HepG2 (cell line): ENCODE measurements at regions not wholly inside any gene's neighbourhood (a gene's known extent, or its start where the extent isn't known, plus 50 kb on each side); places are given as distances from the start of the nearest gene placed in this dataset.

Source experiments
- ATAC-seq: fragments of 200-7000 bp; cut with Tn5 transposase; 3 replicates; pipeline ENCODE4 v1.9.1; 2020; ENCODE audit warnings: mild to moderate bottlenecking, moderate library complexity
- BruUV-seq: library from RNA; stranded (reverse); fragments of 400-500 nt; replicated peaks from 2 replicates; lab custom pipeline; 2021; lab: Mats Ljungman, UMichigan
- CTCF ChIA-PET: fragments of 300-600 bp; formaldehyde crosslinking; extraction: SDS; loops from one replicate; lab custom pipeline; 2021; ENCODE audit warnings: low total read pairs, inconsistent platforms, low intra/inter-chr PET ratio; lab: Yijun Ruan, JAX
- POLR2A ChIA-PET: fragments of 350-600 bp; sonication (Branson Sonifier 250); formaldehyde crosslinking; loops from one replicate; lab custom pipeline; 2020; ENCODE audit warnings: antibody characterized with exemption, inconsistent platforms; lab: Yijun Ruan, JAX
- DNase-seq: peaks from one replicate; pipeline ENCODE4 v3.0.0-alpha.2; 2015; ENCODE audit warnings: low spot score
- FAIRE-seq: peaks from 3 replicates; lab custom pipeline; 2011; peaks lifted over from hg19 to GRCh38; lab: Jason Lieb, UNC
- H2AFZ ChIP-seq: one replicate; pipeline ENCODE4 v1.6.1; 2011; ENCODE audit warnings: low read length, inconsistent platforms
- H3K27ac ChIP-seq: fragments of 300-600 bp; 3 replicates; pipeline ENCODE4 v1.8.0; 2011; ENCODE audit warnings: mixed run types, mild to moderate bottlenecking, mixed read lengths, low read length, inconsistent platforms; ENCODE audit not compliant: insufficient read depth; ENCODE audit errors: extremely low read length
- H3K27me3 ChIP-seq, 2 experiments: fragments of 200-600 bp in 1 of 2; 2 replicates in 1 of 2; 3 replicates in 1 of 2; pipeline versions ENCODE4 v1.6.0 to v1.8.0; 2011; ENCODE audit warnings: low read length in 2 of 2, mild to moderate bottlenecking in 2 of 2, moderate library complexity in 2 of 2, inconsistent platforms in 1 of 2; ENCODE audit not compliant: insufficient read depth in 2 of 2, control insufficient read depth in 1 of 2
- H3K36me3 ChIP-seq, 2 experiments: fragments of 200-600 bp in 1 of 2; replicated peaks in 1 of 2; 2 replicates in 1 of 2; 3 replicates in 1 of 2; pipeline versions ENCODE4 v1.5.1 to v1.8.0; 2011; ENCODE audit warnings: low read length in 2 of 2, inconsistent platforms in 1 of 2; ENCODE audit not compliant: insufficient read depth in 2 of 2, control insufficient read depth in 1 of 2
- H3K4me1 ChIP-seq: 2 replicates; pipeline ENCODE4 v1.5.1; 2012; ENCODE audit warnings: low read length, inconsistent platforms; ENCODE audit not compliant: insufficient read depth
- H3K4me2 ChIP-seq: 2 replicates; pipeline ENCODE4 v1.6.0; 2011; ENCODE audit warnings: low read depth, low read length, inconsistent platforms
- H3K4me3 ChIP-seq, 3 experiments: fragments of 200-600 bp in 1 of 3; sonication (generic), shearing (Covaris generic) in 1 of 3; replicated peaks in 1 of 3; 2 replicates each; pipeline ENCODE4 v1.5.1; 2011 to 2016; ENCODE audit warnings: low read length in 3 of 3, inconsistent platforms in 2 of 3, low read depth in 2 of 3, mild to moderate bottlenecking in 2 of 3, control low read depth in 1 of 3, mixed read lengths in 1 of 3; ENCODE audit not compliant: insufficient read depth in 1 of 3
- H3K79me2 ChIP-seq: one replicate; pipeline ENCODE4 v1.6.1; 2011; ENCODE audit warnings: low read length, inconsistent platforms; ENCODE audit not compliant: insufficient read depth
- H3K9ac ChIP-seq: 2 replicates; pipeline ENCODE4 v1.6.0; 2011; ENCODE audit warnings: mild to moderate bottlenecking, low read depth, low read length, inconsistent platforms; ENCODE audit not compliant: insufficient read depth
- H3K9me3 ChIP-seq: 2 replicates; pipeline ENCODE4 v1.5.1; 2012; ENCODE audit warnings: mild to moderate bottlenecking, low read length
- H4K20me1 ChIP-seq: 2 replicates; pipeline ENCODE4 v1.6.0; 2011; ENCODE audit warnings: inconsistent platforms, mild to moderate bottlenecking, low read length, moderate library complexity; ENCODE audit not compliant: insufficient read depth
- CHD4 ChIP-seq: fragments of 200-600 bp; sonication (generic); IDR thresholded peaks from 2 replicates; pipeline ENCODE4 v1.7.0; 2017; ENCODE audit warnings: mild to moderate bottlenecking, low read length, borderline replicate concordance
- GZF1 ChIP-seq: sonication (generic); formaldehyde crosslinking; IDR thresholded peaks from 2 replicates; pipeline ENCODE4 v1.5.1; 2020; ENCODE audit warnings: mild to moderate bottlenecking, missing genetic modification reagents
- KMT2A ChIP-seq: sonication (generic); formaldehyde crosslinking; IDR thresholded peaks from 2 replicates; pipeline ENCODE4 v1.4.0; 2020; ENCODE audit warnings: missing genetic modification reagents
- MBNL3 ChIP-seq: fragments of 250-450 bp; sonication (Bioruptor Pico); conservative IDR thresholded peaks from 2 replicates; pipeline ENCODE4 v1.8.0; 2022; ENCODE audit warnings: mild to moderate bottlenecking, inconsistent platforms
- SETDB1 ChIP-seq: sonication (generic); formaldehyde crosslinking; IDR thresholded peaks from 2 replicates; pipeline ENCODE4 v1.5.1; 2020; ENCODE audit warnings: missing genetic modification reagents, mild to moderate bottlenecking, borderline replicate concordance
- TAF15 ChIP-seq: fragments of 200-400 bp; formaldehyde crosslinking; IDR thresholded peaks from one replicate; pipeline ENCODE4 v1.6.1; 2018; ENCODE audit warnings: mild to moderate bottlenecking, low read depth, low read length; ENCODE audit not compliant: poor library complexity, severe bottlenecking
- TOPORS ChIP-seq: sonication (generic); formaldehyde crosslinking; IDR thresholded peaks from 2 replicates; pipeline ENCODE4 v1.8.0; 2023; ENCODE audit warnings: mild to moderate bottlenecking, missing genetic modification reagents
- U2AF2 ChIP-seq: fragments of 200-400 bp; formaldehyde crosslinking; IDR thresholded peaks from 2 replicates; pipeline ENCODE4 v1.6.1; 2017; ENCODE audit warnings: low read depth, mild to moderate bottlenecking, low read length
- ZFP41 ChIP-seq: sonication (generic); formaldehyde crosslinking; IDR thresholded peaks from 2 replicates; pipeline ENCODE4 v1.4.0; 2020; ENCODE audit warnings: mild to moderate bottlenecking, missing genetic modification reagents, borderline replicate concordance
- ZNF180 ChIP-seq: sonication (generic); formaldehyde crosslinking; IDR thresholded peaks from 2 replicates; pipeline ENCODE4 v1.4.0; 2020; ENCODE audit warnings: low read depth, missing genetic modification reagents, borderline replicate concordance
- ZNF317 ChIP-seq: sonication (generic); formaldehyde crosslinking; IDR thresholded peaks from 2 replicates; pipeline ENCODE4 v1.5.0; 2020; ENCODE audit warnings: mild to moderate bottlenecking, missing genetic modification reagents
- ZNF530 ChIP-seq: sonication (generic); formaldehyde crosslinking; IDR thresholded peaks from 2 replicates; pipeline ENCODE4 v1.5.0; 2020; ENCODE audit warnings: low read depth, mild to moderate bottlenecking, missing genetic modification reagents
- ZNF556 ChIP-seq: sonication (generic); formaldehyde crosslinking; IDR thresholded peaks from 2 replicates; pipeline ENCODE4 v1.4.0; 2020; ENCODE audit warnings: mild to moderate bottlenecking, missing genetic modification reagents, borderline replicate concordance
- ZNF615 ChIP-seq: sonication (generic); formaldehyde crosslinking; IDR thresholded peaks from 2 replicates; pipeline ENCODE4 v1.5.0; 2020; ENCODE audit warnings: mild to moderate bottlenecking, missing genetic modification reagents, borderline replicate concordance
- ZSCAN5A ChIP-seq: sonication (generic); formaldehyde crosslinking; IDR thresholded peaks from 2 replicates; pipeline ENCODE4 v1.8.0; 2022; ENCODE audit warnings: mild to moderate bottlenecking, missing genetic modification reagents, borderline replicate concordance
- WGBS: methylation state at CpG from one replicate; pipeline ENCODE4 v1.1.6; 2017; ENCODE audit warnings: low lambda C conversion rate; 5-methylcytosine and 5-hydroxymethylcytosine counted together
- in situ Hi-C: cut with HindIII; loops from 2 replicates; pipeline ENCODE4 v1.10.0; 2017; ENCODE audit warnings: low pct_unique_long_range_greater_than_20kb; ENCODE audit not compliant: extremely low pct_ligation_motif_present
- intact Hi-C: fragments of 100-400 bp; cut with micrococcal nuclease; formaldehyde crosslinking; loops from one replicate; pipeline ENCODE4 v1.10.0; 2022; ENCODE audit not compliant: unreplicated experiment
- TF ChIP-seq, protein P1 (sequence below), 2 experiments: sonication (generic) in 1 of 2; formaldehyde crosslinking in 1 of 2; IDR thresholded peaks; 2 replicates each; pipeline versions ENCODE4 v1.6.1 to v1.9.0; 2014 to 2022; ENCODE audit warnings: antibody characterized with exemption in 1 of 2, borderline replicate concordance in 1 of 2, inconsistent platforms in 1 of 2, low read depth in 1 of 2, missing genetic modification reagents in 1 of 2

- TF ChIP-seq, protein P1, sequence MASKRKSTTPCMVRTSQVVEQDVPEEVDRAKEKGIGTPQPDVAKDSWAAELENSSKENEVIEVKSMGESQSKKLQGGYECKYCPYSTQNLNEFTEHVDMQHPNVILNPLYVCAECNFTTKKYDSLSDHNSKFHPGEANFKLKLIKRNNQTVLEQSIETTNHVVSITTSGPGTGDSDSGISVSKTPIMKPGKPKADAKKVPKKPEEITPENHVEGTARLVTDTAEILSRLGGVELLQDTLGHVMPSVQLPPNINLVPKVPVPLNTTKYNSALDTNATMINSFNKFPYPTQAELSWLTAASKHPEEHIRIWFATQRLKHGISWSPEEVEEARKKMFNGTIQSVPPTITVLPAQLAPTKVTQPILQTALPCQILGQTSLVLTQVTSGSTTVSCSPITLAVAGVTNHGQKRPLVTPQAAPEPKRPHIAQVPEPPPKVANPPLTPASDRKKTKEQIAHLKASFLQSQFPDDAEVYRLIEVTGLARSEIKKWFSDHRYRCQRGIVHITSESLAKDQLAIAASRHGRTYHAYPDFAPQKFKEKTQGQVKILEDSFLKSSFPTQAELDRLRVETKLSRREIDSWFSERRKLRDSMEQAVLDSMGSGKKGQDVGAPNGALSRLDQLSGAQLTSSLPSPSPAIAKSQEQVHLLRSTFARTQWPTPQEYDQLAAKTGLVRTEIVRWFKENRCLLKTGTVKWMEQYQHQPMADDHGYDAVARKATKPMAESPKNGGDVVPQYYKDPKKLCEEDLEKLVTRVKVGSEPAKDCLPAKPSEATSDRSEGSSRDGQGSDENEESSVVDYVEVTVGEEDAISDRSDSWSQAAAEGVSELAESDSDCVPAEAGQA (IDR thresholded peaks at IDR 0.05; ENCODE audit: low read depth) = no peak
- TF ChIP-seq, protein P1 (CRISPR knock-in tag; IDR thresholded peaks at IDR 0.05; ENCODE audit: borderline replicate concordance) = no peak
- no peak for TF ChIP-seq ZNF615 (CRISPR knock-in tag)
These were observed 188.7 kb upstream of the RAD23B start (continued) for GRCh38 chr9:107094370-107094769.

- H3K4me2 ChIP-seq = no peak overlapping the region
- H3K9ac ChIP-seq = no peak overlapping the region
- no peak overlapping the region for H2AFZ ChIP-seq
- DNase-seq (no peak), FAIRE-seq (no peak), ATAC-seq (no peak)
- TF ChIP-seq U2AF2 (no peak), TAF15 (no peak), ZNF530 (CRISPR knock-in tag) (no peak), ZNF180 (CRISPR knock-in tag) (no peak), ZNF317 (CRISPR knock-in tag) (no peak), ZFP41 (no peak), GZF1 (CRISPR knock-in tag) (no peak), TOPORS (CRISPR knock-in tag) (no peak), CHD4 (no peak), SETDB1 (CRISPR knock-in tag) (no peak), MBNL3 (CRISPR knock-in tag) (no peak), ZSCAN5A (CRISPR knock-in tag) (no peak), ZNF556 (no peak), KMT2A (CRISPR knock-in tag) (no peak)
- H3K36me3 ChIP-seq = no peaks in the 10 kb centered on the region
- H3K9me3 ChIP-seq = no peaks in the 10 kb centered on the region
- WGBS = 7% methylated on average over 6 of the region's 7 CpGs
- no peak overlapping the region for H3K4me3 ChIP-seq
- intact Hi-C loops = no loop called here
- H4K20me1 ChIP-seq = no peaks in the 10 kb centered on the region
- H3K27me3 ChIP-seq = peaks cover 0 to 2% of the 10 kb centered on the region in 2 experiments; a peak in 1 of 5 replicates
- ChIA-PET CTCF (no interaction called here), POLR2A (no interaction called here)
- H3K4me1 ChIP-seq = no peaks in the 10 kb centered on the region
- no TSS peak for BruUV-seq
- in situ Hi-C loops = no loop called here
- H3K27ac ChIP-seq = no peak overlapping the region
- no peaks in the 10 kb centered on the region for H3K79me2 ChIP-seq
These were observed 182.5 kb upstream of the RAD23B start for GRCh38 chr9:107100591-107100990.
